GM19468 (cell line): ENCODE measurements at regions not wholly inside any gene's neighbourhood (a gene's known extent, or its start where the extent isn't known, plus 50 kb on each side); places are given as distances from the start of the nearest gene placed in this dataset.

Experiments
- ATAC-seq: cut with Tn5 transposase; IDR thresholded peaks from one replicate; pipeline ENCODE4 v1.9.1; 2021; ENCODE audit warnings: mild to moderate bottlenecking, moderate library complexity, moderate number of reproducible peaks; ENCODE audit not compliant: unreplicated experiment; ENCODE audit errors: extremely low read depth

DNA sequence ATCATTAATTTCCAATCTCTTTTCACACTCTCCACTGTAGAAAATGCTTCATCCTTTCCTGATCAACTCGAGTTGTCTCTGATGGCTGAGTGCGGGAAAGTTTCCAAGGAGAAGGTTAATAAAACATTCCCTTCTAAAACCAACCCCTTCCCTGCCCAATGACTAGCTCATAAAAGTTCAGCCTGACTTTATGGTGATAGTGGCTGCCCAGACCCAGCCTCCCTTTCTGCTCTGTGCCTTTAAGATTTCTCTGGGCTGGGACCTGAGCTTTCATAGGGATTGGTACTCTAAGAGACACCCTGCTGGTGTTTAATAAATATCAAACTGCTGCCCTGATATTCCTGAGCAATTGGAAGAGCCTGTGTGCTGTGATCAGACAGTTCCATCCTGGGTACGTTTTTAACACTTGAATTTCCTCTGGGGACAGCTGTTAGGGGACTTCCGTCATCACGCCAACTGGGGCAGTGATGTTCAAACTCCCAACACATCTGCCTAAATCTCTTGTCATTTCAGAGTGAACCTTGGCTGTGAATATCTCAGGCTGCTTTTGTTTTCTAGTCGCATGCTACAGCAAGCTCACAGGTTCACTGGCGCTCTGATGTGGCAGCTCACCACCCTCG is 195.0 kb upstream of the KIRREL3 start:
- ATAC-seq = no peak

DNA sequence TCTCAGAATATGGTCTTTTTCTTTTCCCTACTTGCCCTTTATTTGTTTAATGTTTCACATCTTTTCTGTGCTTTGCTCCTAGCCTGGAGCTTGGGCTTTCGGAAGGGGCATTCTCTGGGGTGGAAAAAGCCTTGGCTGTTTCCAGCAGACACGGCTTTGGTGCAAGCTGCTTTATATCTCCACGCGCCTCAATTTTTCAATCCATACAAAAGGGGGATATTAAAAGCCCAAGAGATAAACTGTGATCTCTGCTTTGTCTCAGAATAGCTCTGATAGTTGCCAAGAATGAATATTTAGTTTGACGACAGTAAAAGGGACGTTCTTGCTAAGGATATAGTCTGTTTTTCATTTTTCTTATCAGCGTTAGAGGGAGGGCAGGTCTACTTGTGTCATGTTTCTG is 194.0 kb upstream of the KIRREL3 start:
- no peak for ATAC-seq

DNA sequence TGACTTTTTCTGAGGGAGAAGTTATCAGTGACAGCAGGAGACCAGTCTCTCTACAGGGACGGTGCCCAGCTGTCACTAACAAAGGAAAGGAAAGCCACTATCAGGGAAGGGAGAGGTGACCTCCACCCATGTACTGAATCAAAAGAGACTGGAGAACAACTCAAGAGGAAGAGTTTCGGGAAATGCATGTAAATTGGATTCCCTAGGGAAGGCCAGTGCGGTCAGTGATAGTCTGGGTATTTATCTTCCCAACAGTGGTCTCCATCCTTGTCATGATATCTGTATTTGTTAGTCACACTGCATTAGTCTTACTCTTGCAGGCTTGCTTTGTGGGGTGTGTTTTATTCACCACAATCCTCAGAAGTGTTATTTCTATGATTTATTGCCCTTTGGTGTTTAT is 193.4 kb upstream of the KIRREL3 start:
- no peak for ATAC-seq

DNA sequence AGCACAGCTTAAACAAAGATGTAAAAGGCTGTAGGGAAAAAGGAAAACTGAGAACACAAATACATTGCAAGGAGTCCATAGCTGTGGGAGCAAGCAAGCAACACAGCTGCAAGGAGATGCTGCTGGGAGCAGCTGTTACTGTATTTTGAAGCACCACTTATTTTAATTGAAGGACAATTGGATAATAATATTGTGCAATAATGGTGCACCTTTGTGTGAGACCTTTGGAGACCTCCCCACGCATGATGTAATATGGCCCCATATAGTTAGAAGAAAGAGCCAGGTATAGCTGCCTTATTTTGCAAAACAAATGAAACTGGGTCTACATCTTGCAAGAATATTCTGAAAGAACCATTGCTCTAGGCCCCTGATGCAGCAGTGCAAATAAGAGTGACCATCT is 191.1 kb upstream of the KIRREL3 start:
- no peak for ATAC-seq

DNA sequence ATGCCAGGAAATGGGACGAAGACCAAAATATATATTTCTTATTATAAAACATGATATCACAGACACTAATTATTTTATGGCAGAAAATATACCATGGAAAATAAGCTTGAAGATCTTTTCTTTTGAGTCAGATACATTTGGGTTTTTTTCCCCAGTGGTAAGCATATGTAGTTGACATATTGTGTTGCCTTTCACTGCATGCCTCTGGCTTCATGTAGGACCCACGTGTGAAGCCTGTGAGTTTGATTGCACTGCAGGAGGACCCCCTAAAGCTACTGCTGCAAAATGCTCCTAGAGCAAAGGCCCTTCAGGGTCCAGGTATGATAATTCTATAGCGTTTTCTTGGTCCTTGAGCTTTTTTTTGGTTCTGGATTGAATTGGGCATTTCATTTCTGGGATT is 190.7 kb upstream of the KIRREL3 start:
- ATAC-seq = no peak

GRCh38 chr11:127182586-127183203 is 182.1 kb upstream of the KIRREL3 start:
- no peak for ATAC-seq

GRCh38 chr11:127157225-127157624 is 156.7 kb upstream of the KIRREL3 start:
- ATAC-seq = no peak

- no peak for ATAC-seq
These were observed 148.8 kb upstream of the KIRREL3 start for GRCh38 chr11:127149410-127149809.

- no peak for ATAC-seq
These were observed 142.7 kb upstream of the KIRREL3 start for GRCh38 chr11:127143251-127143650.

DNA sequence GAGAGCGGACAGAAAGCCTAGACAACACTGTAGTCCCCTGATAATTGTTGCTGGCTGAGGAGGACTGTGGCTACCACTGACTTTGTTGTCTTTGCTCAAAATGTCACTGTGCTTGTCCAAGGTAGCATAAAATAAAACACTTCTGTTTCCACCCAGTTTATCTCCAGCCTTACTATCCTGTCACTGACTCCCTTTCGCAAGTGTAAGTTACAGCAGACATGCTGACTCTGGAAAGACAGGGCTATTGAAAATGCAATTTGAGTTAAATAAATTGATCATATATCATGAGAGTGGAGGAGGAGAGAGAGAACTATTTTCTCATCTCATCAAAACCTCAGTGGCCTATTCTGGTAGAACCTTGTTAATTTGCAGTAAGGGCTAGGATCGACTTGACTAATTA is 138.0 kb upstream of the KIRREL3 start:
- no peak for ATAC-seq

GRCh38 chr11:127137771-127138280 is 137.3 kb upstream of the KIRREL3 start:
- ATAC-seq = no peak

- ATAC-seq = no peak
These were observed 135.9 kb upstream of the KIRREL3 start for GRCh38 chr11:127136438-127136837.

- no peak for ATAC-seq
These were observed 134.7 kb upstream of the KIRREL3 start for GRCh38 chr11:127135256-127135655.

- ATAC-seq = no peak
These were observed 132.5 kb upstream of the KIRREL3 start for GRCh38 chr11:127133061-127133460.

- no peak for ATAC-seq
These were observed 129.8 kb upstream of the KIRREL3 start for GRCh38 chr11:127130321-127130720.

- ATAC-seq = no peak
These were observed 126.4 kb upstream of the KIRREL3 start for GRCh38 chr11:127126986-127127385.

DNA sequence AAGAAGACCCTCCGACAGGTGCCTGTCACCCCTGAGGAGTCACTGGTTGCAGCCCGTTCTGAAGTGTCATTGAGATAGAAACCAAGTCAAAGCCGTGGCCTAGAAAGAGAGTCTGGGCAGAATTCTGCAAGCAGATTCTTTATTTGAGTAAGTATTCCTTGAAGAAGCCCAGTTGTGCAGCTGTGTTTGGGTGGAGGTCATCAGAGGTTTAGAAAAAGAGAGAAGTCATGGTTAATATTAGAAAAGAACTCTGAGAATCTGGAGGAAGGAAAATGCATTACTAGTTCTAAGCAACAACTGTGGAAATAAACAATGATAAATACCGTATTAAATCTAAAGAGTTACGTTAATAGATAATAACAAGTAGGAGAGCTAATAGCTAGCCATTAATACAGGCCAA is 118.8 kb upstream of the KIRREL3 start:
- ATAC-seq = no peak

DNA sequence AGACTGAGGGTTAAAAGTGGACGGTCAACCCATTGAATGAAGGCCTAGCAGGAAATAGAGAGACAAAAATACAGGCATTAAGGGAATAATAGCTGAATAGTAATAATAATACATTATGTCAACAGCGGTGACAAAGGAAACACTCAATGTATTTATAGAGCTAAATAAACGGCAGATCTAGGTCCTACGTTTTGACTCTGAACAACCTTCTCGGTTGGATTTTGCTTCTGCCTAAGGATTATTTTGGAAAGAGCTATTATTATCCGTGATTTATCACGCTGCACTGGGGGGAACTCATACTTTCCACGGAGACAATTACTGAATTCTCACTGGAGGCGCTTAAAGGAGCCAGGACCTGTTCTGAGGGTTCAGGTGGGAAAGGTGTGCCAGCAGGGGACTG is 118.2 kb upstream of the KIRREL3 start:
- no peak for ATAC-seq

DNA sequence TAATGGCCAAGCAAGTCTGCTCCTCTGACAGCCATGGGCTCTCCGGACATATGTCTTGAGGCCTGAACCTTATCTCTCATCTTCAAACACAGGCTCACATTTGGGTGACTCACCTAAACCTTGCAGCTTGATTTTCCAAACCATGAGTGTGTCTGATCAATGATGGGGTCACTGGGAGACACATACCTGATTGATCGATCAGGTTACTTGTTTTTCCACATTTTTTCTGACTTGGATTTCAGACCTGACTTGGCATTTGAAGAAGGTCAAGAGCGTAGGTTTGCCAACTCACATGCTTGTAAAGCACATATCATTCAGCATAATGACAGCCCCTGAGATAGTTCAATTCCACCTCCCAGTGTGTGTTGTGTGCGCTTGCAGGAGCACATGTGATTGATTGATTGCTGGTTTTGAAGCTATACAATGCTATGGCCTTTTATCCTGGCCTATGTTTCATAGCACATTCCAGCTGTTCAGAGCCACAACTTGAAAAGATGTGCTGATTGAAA is 116.7 kb upstream of the KIRREL3 start:
- no peak for ATAC-seq

DNA sequence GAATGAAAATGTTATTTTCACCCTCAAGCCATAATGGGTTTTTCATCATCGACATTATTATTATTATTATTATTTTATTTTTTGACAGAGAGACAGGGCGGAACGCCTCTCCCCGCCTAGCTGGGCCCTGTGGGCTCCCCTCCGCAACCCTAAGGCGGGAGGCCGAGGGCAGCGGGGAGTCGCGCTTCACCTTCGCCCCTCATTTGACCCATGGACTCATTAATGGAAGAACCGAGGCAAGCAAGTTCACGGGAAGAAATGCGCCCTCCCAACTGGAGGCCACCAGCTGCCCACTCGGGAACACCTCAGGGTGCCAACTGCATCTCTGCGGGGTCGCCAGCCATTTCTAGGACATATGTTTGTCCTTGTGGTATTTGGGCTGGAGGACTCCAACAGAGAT is 115.3 kb upstream of the KIRREL3 start:
- ATAC-seq = no peak

DNA sequence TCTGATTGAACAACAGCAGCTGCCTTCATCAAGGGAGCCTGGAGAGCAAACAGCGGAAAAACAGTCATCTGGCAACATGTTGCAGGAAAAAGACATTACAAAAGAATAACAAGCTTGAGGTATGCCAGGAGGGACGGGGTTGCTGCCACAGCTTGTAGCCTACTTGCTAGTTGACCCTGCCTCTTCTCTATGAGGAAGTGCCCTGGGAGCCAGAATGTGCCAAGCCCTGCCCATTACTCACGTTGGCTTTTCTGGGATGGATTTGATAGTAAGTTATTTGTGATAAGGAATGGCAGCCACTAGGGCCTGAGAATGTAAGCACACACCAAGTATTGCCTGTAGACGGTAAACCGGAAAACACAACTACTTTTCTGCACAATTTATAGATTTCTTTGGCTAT is 113.5 kb upstream of the KIRREL3 start:
- ATAC-seq = no peak

DNA sequence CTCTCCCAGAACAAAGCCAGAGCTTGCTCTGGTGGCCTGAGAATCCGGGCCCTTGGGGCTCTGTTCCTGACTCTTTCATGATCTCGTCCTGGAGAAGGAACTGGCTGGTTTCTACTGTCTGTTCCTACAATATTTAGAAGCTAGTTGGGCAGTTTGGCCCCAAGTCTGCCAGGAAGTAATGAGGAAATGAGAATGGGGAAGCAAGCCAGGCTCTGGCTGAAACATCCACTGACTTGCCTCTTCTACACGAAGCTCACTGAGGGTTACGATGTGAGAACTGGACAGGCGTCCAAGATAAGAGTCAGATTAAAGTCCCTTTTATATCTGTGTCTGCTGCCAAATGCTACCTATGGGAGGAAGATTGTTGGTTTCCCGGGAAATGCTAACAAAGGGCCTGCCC is 110.0 kb upstream of the KIRREL3 start:
- no peak for ATAC-seq
